ENCODE measurements at regions not wholly inside any gene's neighbourhood (a gene's known extent, or its start where the extent isn't known, plus 50 kb on each side); places are given as distances from the start of the nearest gene placed in this dataset.

- TF ChIP-seq CTCF (conservative IDR thresholded peaks at IDR 0.05; ENCODE audit: low read depth, low read length) = no peak
- no peak for TF ChIP-seq EZH2 (IDR thresholded peaks at IDR 0.05; ENCODE audit: low read length, unreplicated experiment)
Measured at GRCh38 chr22:47902646-47903180, 1140.3 kb downstream of the TBC1D22A start.

Data from PC-3 (cell line).